HepG2 (cell line): ENCODE measurements at regions not wholly inside any gene's neighbourhood (a gene's known extent, or its start where the extent isn't known, plus 50 kb on each side); places are given as distances from the start of the nearest gene placed in this dataset.
A peak's percentile ranks its signal among the peaks of the same experiment; 100 is the strongest.

ENCODE experiments used
- ATAC-seq: fragments of 200-7000 bp; cut with Tn5 transposase; 3 replicates; pipeline ENCODE4 v1.9.1; 2020; ENCODE audit warnings: mild to moderate bottlenecking, moderate library complexity
- BruUV-seq: library from RNA; stranded (reverse); fragments of 400-500 nt; replicated peaks from 2 replicates; lab custom pipeline; 2021; lab: Mats Ljungman, UMichigan
- CTCF ChIA-PET: fragments of 300-600 bp; formaldehyde crosslinking; extraction: SDS; loops from one replicate; lab custom pipeline; 2021; ENCODE audit warnings: low total read pairs, inconsistent platforms, low intra/inter-chr PET ratio; lab: Yijun Ruan, JAX
- POLR2A ChIA-PET: fragments of 350-600 bp; sonication (Branson Sonifier 250); formaldehyde crosslinking; loops from one replicate; lab custom pipeline; 2020; ENCODE audit warnings: antibody characterized with exemption, inconsistent platforms; lab: Yijun Ruan, JAX
- DNase-seq: peaks from one replicate; pipeline ENCODE4 v3.0.0-alpha.2; 2015; ENCODE audit warnings: low spot score
- FAIRE-seq: peaks from 3 replicates; lab custom pipeline; 2011; peaks lifted over from hg19 to GRCh38; lab: Jason Lieb, UNC
- H2AFZ ChIP-seq: one replicate; pipeline ENCODE4 v1.6.1; 2011; ENCODE audit warnings: low read length, inconsistent platforms
- H3K27ac ChIP-seq: fragments of 300-600 bp; 3 replicates; pipeline ENCODE4 v1.8.0; 2011; ENCODE audit warnings: mixed run types, mild to moderate bottlenecking, mixed read lengths, low read length, inconsistent platforms; ENCODE audit not compliant: insufficient read depth; ENCODE audit errors: extremely low read length
- H3K27me3 ChIP-seq, 2 experiments: fragments of 200-600 bp in 1 of 2; 2 replicates in 1 of 2; 3 replicates in 1 of 2; pipeline versions ENCODE4 v1.6.0 to v1.8.0; 2011; ENCODE audit warnings: low read length in 2 of 2, mild to moderate bottlenecking in 2 of 2, moderate library complexity in 2 of 2, inconsistent platforms in 1 of 2; ENCODE audit not compliant: insufficient read depth in 2 of 2, control insufficient read depth in 1 of 2
- H3K36me3 ChIP-seq, 2 experiments: fragments of 200-600 bp in 1 of 2; replicated peaks in 1 of 2; 2 replicates in 1 of 2; 3 replicates in 1 of 2; pipeline versions ENCODE4 v1.5.1 to v1.8.0; 2011; ENCODE audit warnings: low read length in 2 of 2, inconsistent platforms in 1 of 2; ENCODE audit not compliant: insufficient read depth in 2 of 2, control insufficient read depth in 1 of 2
- H3K4me1 ChIP-seq: 2 replicates; pipeline ENCODE4 v1.5.1; 2012; ENCODE audit warnings: low read length, inconsistent platforms; ENCODE audit not compliant: insufficient read depth
- H3K4me2 ChIP-seq: 2 replicates; pipeline ENCODE4 v1.6.0; 2011; ENCODE audit warnings: low read depth, low read length, inconsistent platforms
- H3K4me3 ChIP-seq, 3 experiments: fragments of 200-600 bp in 1 of 3; sonication (generic), shearing (Covaris generic) in 1 of 3; replicated peaks in 1 of 3; 2 replicates each; pipeline ENCODE4 v1.5.1; 2011 to 2016; ENCODE audit warnings: low read length in 3 of 3, inconsistent platforms in 2 of 3, low read depth in 2 of 3, mild to moderate bottlenecking in 2 of 3, control low read depth in 1 of 3, mixed read lengths in 1 of 3; ENCODE audit not compliant: insufficient read depth in 1 of 3
- H3K79me2 ChIP-seq: one replicate; pipeline ENCODE4 v1.6.1; 2011; ENCODE audit warnings: low read length, inconsistent platforms; ENCODE audit not compliant: insufficient read depth
- H3K9ac ChIP-seq: 2 replicates; pipeline ENCODE4 v1.6.0; 2011; ENCODE audit warnings: mild to moderate bottlenecking, low read depth, low read length, inconsistent platforms; ENCODE audit not compliant: insufficient read depth
- H3K9me3 ChIP-seq: 2 replicates; pipeline ENCODE4 v1.5.1; 2012; ENCODE audit warnings: mild to moderate bottlenecking, low read length
- H4K20me1 ChIP-seq: 2 replicates; pipeline ENCODE4 v1.6.0; 2011; ENCODE audit warnings: inconsistent platforms, mild to moderate bottlenecking, low read length, moderate library complexity; ENCODE audit not compliant: insufficient read depth
- AKAP8 ChIP-seq: sonication (generic); formaldehyde crosslinking; IDR thresholded peaks from 2 replicates; pipeline ENCODE4 v1.5.1; 2020; ENCODE audit warnings: mild to moderate bottlenecking, missing genetic modification reagents
- DMAP1 ChIP-seq: IDR thresholded peaks from 2 replicates; pipeline ENCODE4 v1.6.1; 2016
- DNMT1 ChIP-seq: sonication (generic); formaldehyde crosslinking; IDR thresholded peaks from 2 replicates; pipeline ENCODE4 v1.5.1; 2020; ENCODE audit warnings: mild to moderate bottlenecking, missing genetic modification reagents
- ERF ChIP-seq: IDR thresholded peaks from 2 replicates; pipeline ENCODE4 v1.6.1; 2018; ENCODE audit warnings: missing biosample characterization, missing genetic modification reagents
- FOXK2 ChIP-seq: fragments of 450-650 bp; IDR thresholded peaks from 2 replicates; pipeline ENCODE4 v1.6.1; 2016
- MAFG ChIP-seq: sonication (generic); formaldehyde crosslinking; IDR thresholded peaks from 2 replicates; pipeline ENCODE4 v1.5.1; 2020; ENCODE audit warnings: mild to moderate bottlenecking, missing genetic modification reagents
- NR1H2 ChIP-seq: sonication (generic); formaldehyde crosslinking; IDR thresholded peaks from 2 replicates; pipeline ENCODE4 v1.8.1; 2022; ENCODE audit warnings: low read depth, missing genetic modification reagents, borderline replicate concordance
- NR2F1 ChIP-seq, 2 experiments: fragments of 450-650 bp in 1 of 2; formaldehyde crosslinking in 1 of 2; IDR thresholded peaks; 2 replicates each; pipeline versions ENCODE4 v1.5.0 to v1.6.1; 2016 to 2020; ENCODE audit warnings: mild to moderate bottlenecking in 1 of 2, missing compliant biosample characterization in 1 of 2, missing genetic modification reagents in 1 of 2, moderate library complexity in 1 of 2
- NR3C1 ChIP-seq: sonication (generic); formaldehyde crosslinking; IDR thresholded peaks from 2 replicates; pipeline ENCODE4 v1.4.0; 2020; ENCODE audit warnings: missing genetic modification reagents
- SP2 ChIP-seq: sonication (generic); formaldehyde crosslinking; IDR thresholded peaks from 2 replicates; pipeline ENCODE4 v1.5.1; 2020; ENCODE audit warnings: mild to moderate bottlenecking, missing genetic modification reagents
- SPEN ChIP-seq: sonication (generic); formaldehyde crosslinking; IDR thresholded peaks from 2 replicates; pipeline ENCODE4 v1.5.1; 2020; ENCODE audit warnings: low read depth, mild to moderate bottlenecking, missing genetic modification reagents
- ZBTB7B ChIP-seq: sonication (generic); formaldehyde crosslinking; IDR thresholded peaks from 2 replicates; pipeline ENCODE4 v1.4.0; 2020; ENCODE audit warnings: missing genetic modification reagents
- ZFP36L2 ChIP-seq: sonication (generic); formaldehyde crosslinking; IDR thresholded peaks from 2 replicates; pipeline ENCODE4 v1.4.0; 2020; ENCODE audit warnings: missing genetic modification reagents
- ZNF484 ChIP-seq: sonication (generic); formaldehyde crosslinking; IDR thresholded peaks from 2 replicates; pipeline ENCODE4 v1.5.1; 2020; ENCODE audit warnings: mild to moderate bottlenecking, low read depth, missing genetic modification reagents, borderline replicate concordance
- ZNF619 ChIP-seq: sonication (generic); formaldehyde crosslinking; IDR thresholded peaks from 2 replicates; pipeline ENCODE4 v1.4.0; 2020; ENCODE audit warnings: mild to moderate bottlenecking, missing genetic modification reagents
- ZSCAN30 ChIP-seq: sonication (generic); formaldehyde crosslinking; IDR thresholded peaks from 2 replicates; pipeline ENCODE4 v1.5.0; 2020; ENCODE audit warnings: mild to moderate bottlenecking, missing genetic modification reagents
- WGBS: methylation state at CpG from one replicate; pipeline ENCODE4 v1.1.6; 2017; ENCODE audit warnings: low lambda C conversion rate; 5-methylcytosine and 5-hydroxymethylcytosine counted together
- in situ Hi-C: cut with HindIII; loops from 2 replicates; pipeline ENCODE4 v1.10.0; 2017; ENCODE audit warnings: low pct_unique_long_range_greater_than_20kb; ENCODE audit not compliant: extremely low pct_ligation_motif_present
- intact Hi-C: fragments of 100-400 bp; cut with micrococcal nuclease; formaldehyde crosslinking; loops from one replicate; pipeline ENCODE4 v1.10.0; 2022; ENCODE audit not compliant: unreplicated experiment
- TF ChIP-seq, protein P1 (sequence below): sonication (generic); formaldehyde crosslinking; IDR thresholded peaks from 2 replicates; pipeline ENCODE4 v1.4.0; 2020; ENCODE audit warnings: missing genetic modification reagents, borderline replicate concordance
- TF ChIP-seq, protein P2 (sequence below): IDR thresholded peaks from 2 replicates; pipeline ENCODE4 v1.6.1; 2016; ENCODE audit warnings: missing genetic modification reagents, missing compliant biosample characterization
- TF ChIP-seq, protein P3 (sequence below): sonication (generic); formaldehyde crosslinking; IDR thresholded peaks from 2 replicates; pipeline ENCODE4 v1.8.1; 2023; ENCODE audit warnings: mild to moderate bottlenecking, missing genetic modification reagents, borderline replicate concordance
- TF ChIP-seq, protein P4 (sequence below): sonication (generic); formaldehyde crosslinking; IDR thresholded peaks from 2 replicates; pipeline ENCODE4 v1.5.1; 2020; ENCODE audit warnings: mild to moderate bottlenecking, moderate library complexity, missing genetic modification reagents

DNA sequence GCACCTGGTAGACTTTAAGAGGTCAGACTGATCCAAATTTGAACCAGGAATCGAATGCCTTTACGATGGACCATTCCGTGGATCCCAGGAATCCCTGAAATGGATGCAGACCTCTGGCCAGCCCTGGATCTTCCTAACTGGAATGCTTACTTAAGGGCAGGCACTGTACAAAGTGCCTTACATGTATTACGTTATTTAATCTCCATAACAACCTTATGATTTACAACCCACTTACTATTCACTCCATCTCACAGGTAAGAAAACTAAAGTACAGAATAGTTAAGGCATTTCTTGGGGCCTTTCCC is 93.6 kb downstream of the HSPH1 start:
- BruUV-seq, result no TSS peak
- POLR2A ChIA-PET, result no interaction called here

DNA sequence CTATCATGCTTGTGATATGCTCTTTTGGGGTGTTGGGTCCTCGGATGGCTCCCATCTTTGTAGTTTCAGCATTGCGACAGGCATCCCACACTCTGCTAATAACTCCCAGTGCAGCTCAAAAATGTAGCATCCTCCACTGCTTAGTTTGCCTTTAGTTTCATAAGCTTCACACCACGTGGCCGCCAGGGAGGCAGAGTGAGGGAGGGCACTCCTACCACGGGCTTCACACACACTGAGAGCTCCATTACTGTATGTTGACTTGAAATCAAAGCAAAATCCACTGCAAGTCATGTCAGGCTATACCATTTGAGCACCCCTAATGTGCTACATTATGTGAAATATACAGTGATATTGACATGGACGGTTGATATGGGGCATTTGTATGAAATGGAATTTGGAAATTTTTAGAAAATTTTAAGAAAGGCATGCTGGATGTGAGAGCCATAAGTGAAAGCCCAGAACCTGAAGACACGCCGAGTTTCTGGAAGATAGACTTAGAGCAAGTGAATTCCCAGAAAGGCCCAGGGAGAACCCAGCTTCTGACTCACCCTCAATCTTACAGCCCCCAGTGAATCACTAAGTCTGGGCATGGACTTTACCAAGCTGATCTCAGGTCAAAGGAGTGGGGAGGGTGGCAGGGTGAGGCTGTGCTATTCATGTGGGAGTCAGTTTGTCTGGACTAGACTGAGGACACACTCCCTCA is 94.1 kb downstream of the HSPH1 start:
- Histone ChIP-seq H2AFZ (no peak overlapping the region), H3K27me3 (peaks cover 0 to 11% of the 10 kb centered on the region in 2 experiments; a peak in 4 of 5 replicates), H3K4me2 (no peak overlapping the region), H3K27ac (no peak overlapping the region), H3K79me2 (no peaks in the 10 kb centered on the region), H3K9ac (no peak overlapping the region), H4K20me1 (no peaks in the 10 kb centered on the region), H3K9me3 (no peaks in the 10 kb centered on the region), H3K4me1 (no peaks in the 10 kb centered on the region), H3K4me3 (no peak overlapping the region), H3K36me3 (no peaks in the 10 kb centered on the region)
- 32% methylated on average over 8 of the region's 8 CpGs for WGBS
- POLR2A ChIA-PET, result no interaction called here
- DNase-seq, result no peak
- in situ Hi-C loops, result no loop called here
- CTCF ChIA-PET, result no interaction called here
- ATAC-seq, result peak; percentile 47; the same call in 1 of the 3 replicates
- intact Hi-C loops, result no loop called here
- BruUV-seq, result no TSS peak
- no peak for FAIRE-seq
- TF ChIP-seq, protein P1, sequence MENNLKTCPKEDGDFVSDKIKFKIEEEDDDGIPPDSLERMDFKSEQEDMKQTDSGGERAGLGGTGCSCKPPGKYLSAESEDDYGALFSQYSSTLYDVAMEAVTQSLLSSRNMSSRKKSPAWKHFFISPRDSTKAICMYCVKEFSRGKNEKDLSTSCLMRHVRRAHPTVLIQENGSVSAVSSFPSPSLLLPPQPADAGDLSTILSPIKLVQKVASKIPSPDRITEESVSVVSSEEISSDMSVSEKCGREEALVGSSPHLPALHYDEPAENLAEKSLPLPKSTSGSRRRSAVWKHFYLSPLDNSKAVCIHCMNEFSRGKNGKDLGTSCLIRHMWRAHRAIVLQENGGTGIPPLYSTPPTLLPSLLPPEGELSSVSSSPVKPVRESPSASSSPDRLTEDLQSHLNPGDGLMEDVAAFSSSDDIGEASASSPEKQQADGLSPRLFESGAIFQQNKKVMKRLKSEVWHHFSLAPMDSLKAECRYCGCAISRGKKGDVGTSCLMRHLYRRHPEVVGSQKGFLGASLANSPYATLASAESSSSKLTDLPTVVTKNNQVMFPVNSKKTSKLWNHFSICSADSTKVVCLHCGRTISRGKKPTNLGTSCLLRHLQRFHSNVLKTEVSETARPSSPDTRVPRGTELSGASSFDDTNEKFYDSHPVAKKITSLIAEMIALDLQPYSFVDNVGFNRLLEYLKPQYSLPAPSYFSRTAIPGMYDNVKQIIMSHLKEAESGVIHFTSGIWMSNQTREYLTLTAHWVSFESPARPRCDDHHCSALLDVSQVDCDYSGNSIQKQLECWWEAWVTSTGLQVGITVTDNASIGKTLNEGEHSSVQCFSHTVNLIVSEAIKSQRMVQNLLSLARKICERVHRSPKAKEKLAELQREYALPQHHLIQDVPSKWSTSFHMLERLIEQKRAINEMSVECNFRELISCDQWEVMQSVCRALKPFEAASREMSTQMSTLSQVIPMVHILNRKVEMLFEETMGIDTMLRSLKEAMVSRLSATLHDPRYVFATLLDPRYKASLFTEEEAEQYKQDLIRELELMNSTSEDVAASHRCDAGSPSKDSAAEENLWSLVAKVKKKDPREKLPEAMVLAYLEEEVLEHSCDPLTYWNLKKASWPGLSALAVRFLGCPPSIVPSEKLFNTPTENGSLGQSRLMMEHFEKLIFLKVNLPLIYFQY (CRISPR knock-in tag), result no peak
- TF ChIP-seq NR2F1 (CRISPR knock-in tag; IDR thresholded peaks at IDR 0.05) (no peak), ZNF484 (CRISPR knock-in tag) (no peak), AKAP8 (CRISPR knock-in tag) (no peak), ZFP36L2 (no peak), FOXK2 (no peak)
- TF ChIP-seq, protein P2, sequence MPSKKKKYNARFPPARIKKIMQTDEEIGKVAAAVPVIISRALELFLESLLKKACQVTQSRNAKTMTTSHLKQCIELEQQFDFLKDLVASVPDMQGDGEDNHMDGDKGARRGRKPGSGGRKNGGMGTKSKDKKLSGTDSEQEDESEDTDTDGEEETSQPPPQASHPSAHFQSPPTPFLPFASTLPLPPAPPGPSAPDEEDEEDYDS, result no peak

More for the DNA sequence above, 93.6 kb downstream of the HSPH1 start:
- H3K4me1 ChIP-seq, result no peaks in the 10 kb centered on the region
- FAIRE-seq (no peak), ATAC-seq (no peak)
- no peak overlapping the region for H3K4me3 ChIP-seq
- intact Hi-C loops, result no loop called here
- TF ChIP-seq NR1H2 (no peak), SPEN (CRISPR knock-in tag) (no peak), ZSCAN30 (no peak), ZBTB7B (no peak), DNMT1 (CRISPR knock-in tag) (no peak), NR3C1 (CRISPR knock-in tag) (no peak), MAFG (CRISPR knock-in tag) (no peak), ERF (no peak), DMAP1 (CRISPR knock-in tag) (no peak), SP2 (CRISPR knock-in tag) (no peak), ZNF619 (CRISPR knock-in tag) (no peak)
- TF ChIP-seq, protein P3, sequence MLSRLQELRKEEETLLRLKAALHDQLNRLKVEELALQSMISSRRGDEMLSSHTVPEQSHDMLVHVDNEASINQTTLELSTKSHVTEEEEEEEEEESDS (CRISPR knock-in tag), result no peak
- TF ChIP-seq, protein P4, sequence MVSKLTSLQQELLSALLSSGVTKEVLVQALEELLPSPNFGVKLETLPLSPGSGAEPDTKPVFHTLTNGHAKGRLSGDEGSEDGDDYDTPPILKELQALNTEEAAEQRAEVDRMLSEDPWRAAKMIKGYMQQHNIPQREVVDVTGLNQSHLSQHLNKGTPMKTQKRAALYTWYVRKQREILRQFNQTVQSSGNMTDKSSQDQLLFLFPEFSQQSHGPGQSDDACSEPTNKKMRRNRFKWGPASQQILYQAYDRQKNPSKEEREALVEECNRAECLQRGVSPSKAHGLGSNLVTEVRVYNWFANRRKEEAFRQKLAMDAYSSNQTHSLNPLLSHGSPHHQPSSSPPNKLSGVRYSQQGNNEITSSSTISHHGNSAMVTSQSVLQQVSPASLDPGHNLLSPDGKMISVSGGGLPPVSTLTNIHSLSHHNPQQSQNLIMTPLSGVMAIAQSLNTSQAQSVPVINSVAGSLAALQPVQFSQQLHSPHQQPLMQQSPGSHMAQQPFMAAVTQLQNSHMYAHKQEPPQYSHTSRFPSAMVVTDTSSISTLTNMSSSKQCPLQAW (CRISPR knock-in tag), result no peak
- TF ChIP-seq, all 625 proteins: peak for 0
- Histone ChIP-seq H3K79me2 (no peaks in the 10 kb centered on the region), H3K27ac (no peak overlapping the region), H3K9me3 (no peaks in the 10 kb centered on the region), H3K9ac (no peak overlapping the region), H3K36me3 (no peaks in the 10 kb centered on the region), H3K4me2 (no peak overlapping the region), H3K27me3 (peaks cover 0 to 11% of the 10 kb centered on the region in 2 experiments; a peak in 4 of 5 replicates), H2AFZ (no peak overlapping the region), H4K20me1 (no peaks in the 10 kb centered on the region)
- CTCF ChIA-PET, result no interaction called here
- DNase-seq, result no peak
- in situ Hi-C loops, result no loop called here
- 8% methylated on average over 4 of the region's 4 CpGs for WGBS
